SW480 (cell line): ENCODE measurements at regions not wholly inside any gene's neighbourhood (a gene's known extent, or its start where the extent isn't known, plus 50 kb on each side); places are given as distances from the start of the nearest gene placed in this dataset.

Source experiments
- DNase-seq: peaks from one replicate; pipeline ENCODE4 v3.0.0-alpha.2; 2016; ENCODE audit warnings: low spot score

- no peak for DNase-seq
These were observed 439.7 kb upstream of the IGFBP3 start for GRCh38 chr7:46360811-46361210.

- DNase-seq: no peak
These were observed 439.2 kb upstream of the IGFBP3 start for GRCh38 chr7:46360296-46360695.

- DNase-seq: no peak
These were observed 436.8 kb upstream of the IGFBP3 start for GRCh38 chr7:46357851-46358250.

GRCh38 chr7:46357290-46357689, 436.2 kb upstream of the IGFBP3 start:
- DNase-seq: no peak

- DNase-seq: no peak
These were observed 435.3 kb upstream of the IGFBP3 start for GRCh38 chr7:46356371-46356770.

GRCh38 chr7:46355331-46355730, 434.3 kb upstream of the IGFBP3 start:
- no peak for DNase-seq

- peak; percentile 82 for DNase-seq
These were observed 431.2 kb upstream of the IGFBP3 start for GRCh38 chr7:46352004-46352954.

- DNase-seq: no peak
These were observed 428.4 kb upstream of the IGFBP3 start for GRCh38 chr7:46349490-46349889.

- no peak for DNase-seq
These were observed 423.5 kb upstream of the IGFBP3 start for GRCh38 chr7:46344533-46344932.

- no peak for DNase-seq
These were observed 422.7 kb upstream of the IGFBP3 start for GRCh38 chr7:46343802-46344201.

- no peak for DNase-seq
These were observed 401.9 kb upstream of the IGFBP3 start for GRCh38 chr7:46322937-46323336.

- peak; percentile 65 for DNase-seq
These were observed 400.6 kb upstream of the IGFBP3 start for GRCh38 chr7:46321556-46322205.

GRCh38 chr7:46320956-46321355, 399.9 kb upstream of the IGFBP3 start:
- no peak for DNase-seq

GRCh38 chr7:46319841-46320240, 398.8 kb upstream of the IGFBP3 start:
- no peak for DNase-seq

- no peak for DNase-seq
These were observed 397.2 kb upstream of the IGFBP3 start for GRCh38 chr7:46318276-46318675.

GRCh38 chr7:46317256-46317655, 396.2 kb upstream of the IGFBP3 start:
- DNase-seq: no peak

GRCh38 chr7:46315891-46316290, 394.8 kb upstream of the IGFBP3 start:
- DNase-seq: no peak

GRCh38 chr7:46301677-46302076, 380.6 kb upstream of the IGFBP3 start:
- DNase-seq: no peak

- no peak for DNase-seq
These were observed 376.4 kb upstream of the IGFBP3 start for GRCh38 chr7:46297515-46297914.

- no peak for DNase-seq
These were observed 375.5 kb upstream of the IGFBP3 start for GRCh38 chr7:46296526-46296925.

GRCh38 chr7:46294381-46294780, 373.3 kb upstream of the IGFBP3 start:
- DNase-seq: no peak

- DNase-seq: no peak
These were observed 371.7 kb upstream of the IGFBP3 start for GRCh38 chr7:46292741-46293140.

- no peak for DNase-seq
These were observed 370.6 kb upstream of the IGFBP3 start for GRCh38 chr7:46291601-46292150.
